A673 (cell line): ENCODE measurements at regions not wholly inside any gene's neighbourhood (a gene's known extent, or its start where the extent isn't known, plus 50 kb on each side); places are given as distances from the start of the nearest gene placed in this dataset.

ENCODE experiments used
- CTCF ChIP-seq: fragments of 300-800, 200-600 bp; sonication (generic); conservative IDR thresholded peaks from 2 replicates; pipeline ENCODE4 v1.5.1; 2017; ENCODE audit warnings: low read depth, mild to moderate bottlenecking, antibody characterized with exemption, low read length, moderate library complexity, mixed read lengths
- EZH2 ChIP-seq: fragments of 200-600 bp; sonication (generic); IDR thresholded peaks from 2 replicates; pipeline ENCODE4 v1.6.1; 2017; ENCODE audit warnings: borderline replicate concordance, low read depth, mild to moderate bottlenecking, mixed read lengths, antibody characterized with exemption, low read length; ENCODE audit not compliant: poor library complexity, severe bottlenecking

- no peak for TF ChIP-seq EZH2
- no peak for TF ChIP-seq CTCF
Measured at GRCh38 chr12:70983692-70984091, 63.2 kb upstream of the PTPRR start.
